Left hindlimb (tissue), 1 donor: ENCODE measurements at regions not wholly inside any gene's neighbourhood (a gene's known extent, or its start where the extent isn't known, plus 50 kb on each side); places are given as distances from the start of the nearest gene placed in this dataset.
A peak's percentile ranks its signal among the peaks of the same experiment; 100 is the strongest.
"Not testable (repeated sequence)": the region's sequence is repeated elsewhere in the genome, so short reads cannot be mapped to it uniquely, and the experiment has no call there.

ENCODE experiments used
- DNase-seq: peaks from one replicate; pipeline ENCODE4 v3.0.0-alpha.2; 2018

DNA sequence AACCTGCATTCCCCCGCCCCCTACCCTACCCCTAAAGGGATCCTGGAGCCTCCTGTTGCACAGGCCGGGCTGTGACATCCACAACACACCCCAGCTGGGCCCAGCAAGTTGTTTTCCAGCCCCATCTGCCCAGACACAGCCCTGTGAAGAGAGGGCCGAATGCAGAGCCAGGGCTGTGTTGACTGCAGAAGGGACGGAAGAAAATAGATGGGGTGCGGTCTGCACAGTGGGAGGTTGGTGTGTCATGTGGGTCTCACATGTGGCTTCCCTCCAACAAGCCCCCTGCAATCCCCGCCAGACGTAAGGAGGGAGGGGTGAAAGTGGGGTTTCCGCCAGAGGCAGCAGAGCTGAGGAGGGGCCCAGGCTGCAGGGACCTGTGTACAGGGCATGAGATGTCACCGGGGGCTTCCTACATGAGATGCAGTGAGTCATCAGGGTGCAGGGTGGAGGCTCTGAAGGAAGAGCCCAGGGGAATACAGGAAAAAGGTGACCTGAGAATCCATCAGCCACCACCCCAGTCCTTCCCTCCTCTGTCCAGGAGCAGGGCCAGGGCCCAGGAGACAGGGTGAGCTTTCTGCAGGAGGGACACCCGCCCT, 60.2 kb upstream of the SULF2 start:
- peak; percentile 18 for DNase-seq

DNA sequence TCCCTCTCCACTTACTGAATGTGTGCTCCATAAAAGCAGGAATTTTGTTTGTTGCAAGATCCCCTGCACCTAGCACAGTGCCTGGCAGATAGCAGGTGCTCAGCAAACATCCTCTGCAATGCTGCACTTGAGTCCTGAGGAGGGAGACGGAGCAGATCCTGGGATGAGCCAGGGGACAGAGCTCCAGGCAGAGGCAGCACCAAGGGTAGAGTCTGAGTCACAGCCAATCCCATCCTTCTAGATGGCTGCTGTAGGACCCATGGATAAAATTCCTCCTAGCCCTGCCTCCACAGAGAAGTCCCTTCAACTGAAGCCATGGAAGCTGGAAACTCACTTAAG, 59.3 kb upstream of the SULF2 start:
- not testable (repeated sequence) for DNase-seq

DNA sequence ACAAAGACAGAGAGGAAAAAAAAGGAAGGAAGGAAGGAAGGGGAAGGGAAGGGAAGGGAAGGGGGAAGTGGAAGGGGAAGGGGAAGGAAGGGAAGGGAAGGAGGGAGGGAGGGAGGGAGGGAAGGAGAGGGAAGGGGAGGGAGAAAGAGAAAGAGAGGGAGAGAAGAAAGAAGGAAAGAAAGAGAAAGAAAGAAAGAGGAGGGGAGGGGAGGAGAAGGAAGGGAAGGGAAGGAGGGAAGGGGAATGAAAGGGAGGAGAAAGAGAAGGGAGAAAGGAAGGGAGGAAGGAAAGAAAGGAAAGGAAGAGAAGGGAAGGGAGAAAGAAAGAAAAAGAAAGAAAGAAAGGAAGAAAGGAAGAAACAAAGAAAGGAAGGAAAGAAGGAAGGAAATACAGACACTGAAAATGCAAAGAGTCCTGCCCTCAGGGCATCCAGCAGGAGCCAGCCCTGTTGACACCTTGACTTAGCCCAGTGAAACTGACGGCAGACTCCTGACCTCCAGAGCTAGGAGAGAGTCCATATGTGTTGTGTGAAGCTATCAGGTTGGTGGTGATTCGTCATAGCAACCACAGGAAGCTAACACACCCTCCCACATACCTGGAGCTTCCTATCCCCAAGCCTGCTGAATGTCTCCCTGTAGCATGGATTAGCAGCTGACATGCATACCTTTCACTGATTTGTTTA, 58.7 kb upstream of the SULF2 start:
- no peak for DNase-seq

DNA sequence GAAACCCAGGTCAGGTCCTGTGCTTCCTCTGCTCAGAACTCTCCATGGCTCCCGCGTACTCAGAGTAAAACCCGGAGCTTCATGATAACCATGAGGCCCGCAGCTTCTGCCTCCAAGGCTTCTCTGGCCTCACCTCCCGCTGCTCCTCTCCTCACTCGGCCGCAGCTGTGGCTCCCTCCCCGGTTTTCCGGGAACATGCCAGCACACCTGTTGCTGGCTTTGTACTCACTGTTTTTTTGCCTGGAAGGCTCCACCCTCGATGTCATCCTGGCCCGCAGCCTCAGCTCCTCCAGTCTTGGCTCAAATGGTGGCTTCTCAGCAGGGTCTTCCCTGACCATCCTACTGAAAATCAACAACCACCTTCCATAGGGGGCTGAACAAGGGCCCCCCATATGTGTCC, 57.7 kb upstream of the SULF2 start:
- DNase-seq: not testable (repeated sequence)

DNA sequence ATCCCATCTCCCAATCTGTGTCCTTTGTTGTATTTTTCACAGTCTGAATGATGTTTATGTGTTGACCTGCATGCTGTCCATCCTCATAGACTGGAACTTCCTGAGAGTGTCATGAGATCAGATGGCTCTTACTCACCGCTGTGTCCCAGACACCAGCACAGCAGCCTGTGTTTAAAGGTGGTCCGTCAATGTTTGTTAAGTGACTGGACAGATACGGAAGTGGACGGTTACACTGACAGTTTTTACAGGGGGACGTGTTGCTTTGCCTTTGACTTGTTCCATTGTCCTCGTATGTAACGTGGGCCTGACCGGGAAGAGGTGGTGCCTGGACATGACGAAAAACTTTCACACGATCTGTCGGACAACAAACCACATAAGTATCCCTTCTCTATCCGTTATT, 56.7 kb upstream of the SULF2 start:
- peak; percentile 10 for DNase-seq

DNA sequence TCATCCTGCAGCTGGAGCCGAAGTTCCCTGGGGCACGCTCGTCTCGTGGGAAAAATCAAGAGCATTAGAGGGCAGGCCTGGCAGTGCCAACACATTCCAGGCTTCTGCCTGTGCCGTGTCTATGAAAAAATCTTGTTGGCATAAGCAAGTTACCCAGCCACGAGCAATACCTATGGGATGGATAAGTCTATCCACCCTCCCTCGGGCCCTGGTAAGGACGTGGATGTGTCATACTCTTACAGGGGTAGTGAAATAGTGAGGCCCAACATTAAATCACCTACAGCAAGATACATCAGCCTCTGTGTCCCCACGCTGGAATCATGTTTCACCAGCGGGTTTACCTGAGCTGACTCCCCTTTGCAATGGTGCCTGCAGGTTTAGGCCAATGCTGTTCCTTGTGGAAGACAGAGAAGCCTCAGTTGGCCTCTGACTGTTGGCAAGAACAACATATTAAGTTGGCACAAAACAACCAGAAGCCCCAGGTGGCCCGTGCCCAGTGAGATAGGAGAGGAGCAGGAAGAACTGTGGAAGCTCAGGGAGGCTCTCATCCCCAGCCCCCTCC, 51.1 kb upstream of the SULF2 start:
- not testable (repeated sequence) for DNase-seq
